GM19035 (cell line): ENCODE measurements at regions not wholly inside any gene's neighbourhood (a gene's known extent, or its start where the extent isn't known, plus 50 kb on each side); places are given as distances from the start of the nearest gene placed in this dataset.
"Not testable (repeated sequence)": the region's sequence is repeated elsewhere in the genome, so short reads cannot be mapped to it uniquely, and the experiment has no call there.

Experiments used
- ATAC-seq: cut with Tn5 transposase; IDR thresholded peaks from one replicate; pipeline ENCODE4 v1.9.1; 2021; ENCODE audit not compliant: unreplicated experiment

DNA sequence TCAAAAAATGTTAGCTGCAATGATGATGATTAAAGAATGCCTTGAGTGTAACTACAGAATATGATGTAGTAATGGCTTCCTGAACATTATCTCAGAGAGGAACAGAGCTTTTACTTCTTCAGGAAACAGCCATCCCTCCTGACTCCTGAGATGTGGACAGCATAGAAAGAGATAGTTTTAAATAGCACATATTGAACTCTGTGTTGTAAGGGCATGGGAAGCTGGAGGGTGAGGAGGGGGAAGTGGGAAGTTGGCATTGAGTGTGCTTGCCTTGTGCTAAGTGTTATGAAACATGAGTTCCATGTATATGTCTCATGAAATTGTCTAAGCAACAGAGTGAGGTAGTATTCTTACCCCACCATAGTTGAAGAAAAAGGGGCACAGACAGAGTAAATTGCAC, 161.5 kb upstream of the SLC28A3 start:
- no peak for ATAC-seq

GRCh38 chr9:84504360-84504759, 163.8 kb upstream of the SLC28A3 start:
- no peak for ATAC-seq

- ATAC-seq: no peak
These were observed 157.9 kb upstream of the NTRK2 start for GRCh38 chr9:84511651-84512050.

DNA sequence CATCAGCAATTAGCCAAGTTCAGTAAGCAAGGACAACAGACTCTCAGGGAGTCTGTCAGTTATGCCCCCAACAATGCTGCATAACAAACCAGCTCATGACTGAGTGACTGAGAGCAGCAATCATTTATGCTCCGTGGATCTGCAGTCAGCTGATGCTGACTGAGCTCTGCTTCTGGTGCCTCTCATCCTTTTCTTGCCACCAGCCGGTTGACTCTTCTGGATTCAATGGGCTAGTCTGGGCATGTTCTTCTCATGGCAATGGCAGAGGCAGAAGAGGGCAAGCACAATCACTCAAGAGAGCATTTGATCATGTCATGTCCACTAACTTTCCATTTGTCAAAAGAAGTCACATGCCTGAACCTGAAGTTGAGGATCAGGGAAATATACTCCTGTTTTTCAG, 157.0 kb upstream of the NTRK2 start:
- no peak for ATAC-seq

GRCh38 chr9:84513473-84513872, 156.1 kb upstream of the NTRK2 start:
- ATAC-seq: no peak

- no peak for ATAC-seq
These were observed 155.6 kb upstream of the NTRK2 start for GRCh38 chr9:84513979-84514378.

DNA sequence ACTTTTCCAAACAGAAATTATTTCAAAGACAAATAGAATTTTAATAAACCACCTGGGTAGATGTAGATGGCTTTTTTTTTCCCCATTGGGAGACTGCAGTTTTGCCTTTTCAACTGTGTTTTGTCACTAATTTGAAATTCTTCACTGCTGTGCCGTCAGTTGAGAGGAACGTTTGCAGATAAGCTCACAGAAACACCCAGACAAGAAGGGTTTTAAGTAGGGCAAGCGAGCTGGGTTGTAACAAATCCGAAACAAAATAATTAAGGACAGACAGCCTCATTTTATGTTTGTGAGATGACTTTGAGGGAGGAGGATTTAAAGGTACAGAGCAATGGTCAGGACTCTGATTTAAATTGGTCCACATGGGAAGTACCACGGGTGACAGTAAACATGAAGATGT, 155.1 kb upstream of the NTRK2 start:
- no peak for ATAC-seq

GRCh38 chr9:84517026-84517425, 152.5 kb upstream of the NTRK2 start:
- no peak for ATAC-seq

DNA sequence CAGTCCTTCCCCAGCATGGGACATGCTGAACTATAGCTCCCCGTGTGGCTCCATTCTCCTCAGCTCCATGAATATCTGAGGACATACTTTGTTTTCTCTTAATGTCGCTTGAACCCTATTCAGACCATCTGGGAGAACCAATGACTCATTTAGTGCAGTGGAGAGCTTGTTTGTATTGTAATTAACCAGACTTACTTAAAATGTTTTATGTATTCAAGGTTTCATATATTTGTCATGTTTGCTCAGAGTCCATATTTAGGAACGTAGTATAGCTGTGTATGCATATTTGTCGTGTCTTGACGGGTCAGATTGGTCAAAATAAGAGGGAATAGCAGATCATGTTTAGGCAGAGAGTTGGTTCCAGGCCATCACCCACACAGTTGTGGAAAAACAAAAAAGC, 150.1 kb upstream of the NTRK2 start:
- ATAC-seq: no peak

DNA sequence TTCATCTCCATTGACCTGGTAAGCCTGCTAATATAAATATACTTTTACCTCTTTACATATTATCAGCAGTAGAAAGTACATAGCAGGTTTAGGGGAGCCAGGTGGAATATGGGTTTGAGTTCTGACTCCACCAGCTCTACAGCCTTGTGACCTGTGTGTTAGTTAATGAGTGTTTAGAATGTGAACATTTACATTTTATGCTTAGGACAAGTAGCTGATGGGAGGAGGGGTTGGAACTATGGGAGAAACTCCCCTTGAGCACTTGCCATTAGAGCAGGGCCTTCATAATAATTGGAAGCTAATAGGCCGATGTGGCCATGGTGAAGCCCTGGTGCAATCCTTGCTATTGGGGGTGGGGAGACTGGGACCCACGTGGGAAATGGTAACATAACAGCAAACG, 148.3 kb upstream of the NTRK2 start:
- no peak for ATAC-seq

GRCh38 chr9:84526211-84526610, 143.3 kb upstream of the NTRK2 start:
- not testable (repeated sequence) for ATAC-seq

GRCh38 chr9:84527060-84527720, 142.3 kb upstream of the NTRK2 start:
- ATAC-seq: not testable (repeated sequence)

GRCh38 chr9:84535973-84536372, 133.6 kb upstream of the NTRK2 start:
- ATAC-seq: not testable (repeated sequence)

GRCh38 chr9:84538879-84539278, 130.7 kb upstream of the NTRK2 start:
- no peak for ATAC-seq

GRCh38 chr9:84542554-84542953, 127.0 kb upstream of the NTRK2 start:
- no peak for ATAC-seq

DNA sequence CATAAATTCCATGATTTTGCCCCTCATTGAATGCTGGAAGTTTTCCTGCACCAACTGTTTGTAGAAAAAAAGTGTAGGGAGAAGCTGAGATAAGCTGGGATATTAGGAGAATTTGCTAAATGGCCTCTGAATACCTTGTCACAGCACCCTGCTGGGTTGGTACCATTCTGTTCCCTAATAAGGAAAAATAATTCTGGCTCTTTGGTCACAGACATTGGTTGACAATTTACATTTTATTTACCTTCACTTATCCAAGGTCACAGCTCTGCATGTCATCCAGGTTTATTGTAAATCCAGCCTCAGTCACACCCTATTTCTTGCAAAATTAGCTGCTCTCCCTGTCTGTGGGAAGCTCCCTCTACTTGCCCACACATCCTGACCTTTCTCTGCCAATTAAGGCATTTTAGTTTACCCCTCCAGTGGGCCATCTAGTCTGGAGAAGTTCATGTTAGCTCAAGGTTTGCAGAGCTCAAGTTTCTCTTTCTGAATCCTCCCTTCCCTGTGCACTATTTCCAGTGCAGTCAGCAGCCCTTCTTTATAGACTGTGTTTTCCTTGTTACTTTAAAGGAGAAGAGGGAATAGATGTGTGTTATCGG, 115.4 kb upstream of the NTRK2 start:
- no peak for ATAC-seq

DNA sequence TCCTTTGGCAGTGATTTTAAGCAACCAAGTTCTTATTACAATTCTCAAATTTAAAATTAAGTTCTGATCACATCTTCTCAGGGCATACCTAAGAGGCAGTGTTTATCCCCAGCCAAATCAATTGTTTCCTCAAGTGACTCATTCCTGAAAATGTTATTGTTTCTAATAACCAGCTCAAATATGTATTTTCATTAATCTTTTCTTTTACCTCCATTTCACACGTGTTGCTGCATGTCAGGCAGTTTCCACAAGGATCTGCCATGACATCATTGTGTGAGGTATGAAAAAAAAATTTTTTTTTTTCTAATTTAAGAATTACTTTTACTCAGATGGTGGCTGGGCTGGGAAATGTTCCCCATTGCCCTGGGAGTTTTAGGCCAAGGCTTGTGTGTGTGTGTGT, 113.0 kb upstream of the NTRK2 start:
- no peak for ATAC-seq

GRCh38 chr9:84557751-84558150, 111.8 kb upstream of the NTRK2 start:
- no peak for ATAC-seq

GRCh38 chr9:84563691-84564090, 105.8 kb upstream of the NTRK2 start:
- no peak for ATAC-seq

GRCh38 chr9:84567805-84568204, 101.7 kb upstream of the NTRK2 start:
- ATAC-seq: no peak

DNA sequence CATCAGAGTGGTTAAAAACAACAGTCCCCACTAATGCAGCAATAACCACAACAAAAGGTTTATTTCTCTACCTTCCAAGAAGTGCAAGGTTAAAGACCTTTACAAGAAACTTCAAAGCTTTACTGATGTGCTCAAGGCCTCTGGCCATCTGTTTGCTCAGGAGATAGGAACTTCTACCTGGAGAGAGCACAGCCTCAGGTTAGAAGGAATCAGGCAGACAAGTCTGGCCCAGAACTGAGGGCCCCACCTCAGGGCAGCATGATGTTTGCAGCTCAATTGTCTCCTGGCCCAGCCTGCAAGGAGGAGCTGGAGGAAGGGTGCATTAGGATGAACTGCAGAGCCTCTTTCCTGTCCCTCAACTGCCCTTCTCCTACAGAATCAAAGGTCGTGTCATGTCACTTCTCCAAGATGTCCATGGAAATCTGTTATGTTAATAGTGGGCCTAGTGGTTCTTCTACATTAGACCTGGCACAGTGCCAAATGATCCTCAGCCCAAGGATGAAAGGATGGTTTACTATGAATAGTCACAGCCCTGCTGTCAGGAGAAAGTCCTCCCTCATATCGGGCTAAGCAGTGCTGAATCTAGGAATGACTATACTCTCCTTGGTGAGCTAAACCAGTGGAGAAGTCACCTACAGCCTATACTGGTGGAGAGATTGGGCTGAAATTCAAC, 98.9 kb upstream of the NTRK2 start:
- ATAC-seq: no peak

- no peak for ATAC-seq
These were observed 96.4 kb upstream of the NTRK2 start for GRCh38 chr9:84573083-84573482.

GRCh38 chr9:84575705-84576104, 93.8 kb upstream of the NTRK2 start:
- no peak for ATAC-seq
